ENCODE measurements at regions not wholly inside any gene's neighbourhood (a gene's known extent, or its start where the extent isn't known, plus 50 kb on each side); places are given as distances from the start of the nearest gene placed in this dataset.

- TF ChIP-seq CTCF (IDR thresholded peaks at IDR 0.05): no peak
- no peak for TF ChIP-seq POLR2A (IDR thresholded peaks at IDR 0.05)
These were observed 237.7 kb downstream of the SEC16B start for GRCh38 chr1:177732178-177732577.

All from tibial nerve (tissue), 3 donors.